ENCODE measurements at regions not wholly inside any gene's neighbourhood (a gene's known extent, or its start where the extent isn't known, plus 50 kb on each side); places are given as distances from the start of the nearest gene placed in this dataset.

DNA sequence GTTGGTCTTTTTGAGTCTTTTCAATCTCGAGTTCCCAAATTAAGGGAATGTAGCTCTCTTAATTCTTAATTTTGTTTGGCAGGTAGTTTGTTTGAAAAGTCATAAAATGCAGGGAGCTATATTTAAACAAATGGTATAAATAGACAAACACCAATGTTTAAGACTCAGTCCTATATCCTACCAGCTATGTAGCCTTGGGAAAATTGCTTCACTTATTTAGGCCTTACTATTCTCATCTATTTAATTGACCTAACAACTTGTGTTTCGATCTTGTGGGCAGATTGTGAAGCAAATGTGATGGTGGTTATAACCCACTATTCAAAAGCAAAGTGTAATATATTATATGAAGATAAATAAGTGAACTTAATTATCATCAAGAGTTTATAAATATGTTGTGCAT, 167.3 kb upstream of the KCTD3 start:
- ChIA-PET RAD21 (ENCODE audit: unreplicated experiment) (no interaction called here), SMC1A (ENCODE audit: uncharacterized antibody, unreplicated experiment) (interaction anchor here (2.0 kb wide), 1 partner anchor 15 kb away, joined by 4 read pairs; no protein-coding TSS in a partner anchor), CTCF (no interaction called here), POLR2A (no interaction called here)
- H3K27me3 ChIP-seq (replicated peaks in 1 of 2; ENCODE audit: control insufficient read depth in 2 of 2, insufficient read depth in 2 of 2, low read length in 1 of 2): no peaks in the 10 kb centered on the region
- H3K4me1 ChIP-seq (ENCODE audit: control insufficient read depth, insufficient read depth, low read length): no peaks in the 10 kb centered on the region
- no peaks in the 10 kb centered on the region for H3K79me2 ChIP-seq (ENCODE audit: control insufficient read depth, insufficient read depth, low read length)
- in situ Hi-C loops (cut with MboI): no loop called here
- H3K27ac ChIP-seq (ENCODE audit: control insufficient read depth, insufficient read depth): no peak overlapping the region
- ATAC-seq (no peak), FAIRE-seq (no peak), DNase-seq (ENCODE audit: low read depth, low spot score) (no peak)
- TF ChIP-seq JUND (IDR thresholded peaks at IDR 0.05; ENCODE audit: low read depth, low read length) (no peak), PAX5 (IDR thresholded peaks at IDR 0.05; ENCODE audit: borderline replicate concordance, low read depth, low read length) (no peak), SPI1 (IDR thresholded peaks at IDR 0.05; ENCODE audit: borderline replicate concordance, insufficient read depth, low read depth, low read length) (no peak), WRNIP1 (IDR thresholded peaks at IDR 0.05; ENCODE audit: borderline replicate concordance, low read depth, low read length) (no peak), CEBPB (IDR thresholded peaks at IDR 0.05; ENCODE audit: borderline replicate concordance in 1 of 2, low read depth in 2 of 2, low read length in 2 of 2) (no peak), TAF1 (IDR thresholded peaks at IDR 0.05; ENCODE audit: borderline replicate concordance, low read depth, low read length) (no peak), STAT3 (IDR thresholded peaks at IDR 0.05; ENCODE audit: low read depth, low read length) (no peak), IKZF1 (conservative IDR thresholded peaks at IDR 0.05) (no peak), MTA3 (IDR thresholded peaks at IDR 0.05; ENCODE audit: borderline replicate concordance, low read length) (no peak), EED (IDR thresholded peaks at IDR 0.05; ENCODE audit: low read depth) (no peak), KAT2A (conservative IDR thresholded peaks at IDR 0.05; ENCODE audit: control insufficient read depth, low read depth, low read length) (no peak), SREBF1 (IDR thresholded peaks at IDR 0.05; ENCODE audit: low read length) (no peak)
- TF ChIP-seq, protein P1, sequence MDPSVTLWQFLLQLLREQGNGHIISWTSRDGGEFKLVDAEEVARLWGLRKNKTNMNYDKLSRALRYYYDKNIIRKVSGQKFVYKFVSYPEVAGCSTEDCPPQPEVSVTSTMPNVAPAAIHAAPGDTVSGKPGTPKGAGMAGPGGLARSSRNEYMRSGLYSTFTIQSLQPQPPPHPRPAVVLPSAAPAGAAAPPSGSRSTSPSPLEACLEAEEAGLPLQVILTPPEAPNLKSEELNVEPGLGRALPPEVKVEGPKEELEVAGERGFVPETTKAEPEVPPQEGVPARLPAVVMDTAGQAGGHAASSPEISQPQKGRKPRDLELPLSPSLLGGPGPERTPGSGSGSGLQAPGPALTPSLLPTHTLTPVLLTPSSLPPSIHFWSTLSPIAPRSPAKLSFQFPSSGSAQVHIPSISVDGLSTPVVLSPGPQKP (IDR thresholded peaks at IDR 0.05; ENCODE audit: low read depth, low read length): no peak
- TF ChIP-seq, protein P2, sequence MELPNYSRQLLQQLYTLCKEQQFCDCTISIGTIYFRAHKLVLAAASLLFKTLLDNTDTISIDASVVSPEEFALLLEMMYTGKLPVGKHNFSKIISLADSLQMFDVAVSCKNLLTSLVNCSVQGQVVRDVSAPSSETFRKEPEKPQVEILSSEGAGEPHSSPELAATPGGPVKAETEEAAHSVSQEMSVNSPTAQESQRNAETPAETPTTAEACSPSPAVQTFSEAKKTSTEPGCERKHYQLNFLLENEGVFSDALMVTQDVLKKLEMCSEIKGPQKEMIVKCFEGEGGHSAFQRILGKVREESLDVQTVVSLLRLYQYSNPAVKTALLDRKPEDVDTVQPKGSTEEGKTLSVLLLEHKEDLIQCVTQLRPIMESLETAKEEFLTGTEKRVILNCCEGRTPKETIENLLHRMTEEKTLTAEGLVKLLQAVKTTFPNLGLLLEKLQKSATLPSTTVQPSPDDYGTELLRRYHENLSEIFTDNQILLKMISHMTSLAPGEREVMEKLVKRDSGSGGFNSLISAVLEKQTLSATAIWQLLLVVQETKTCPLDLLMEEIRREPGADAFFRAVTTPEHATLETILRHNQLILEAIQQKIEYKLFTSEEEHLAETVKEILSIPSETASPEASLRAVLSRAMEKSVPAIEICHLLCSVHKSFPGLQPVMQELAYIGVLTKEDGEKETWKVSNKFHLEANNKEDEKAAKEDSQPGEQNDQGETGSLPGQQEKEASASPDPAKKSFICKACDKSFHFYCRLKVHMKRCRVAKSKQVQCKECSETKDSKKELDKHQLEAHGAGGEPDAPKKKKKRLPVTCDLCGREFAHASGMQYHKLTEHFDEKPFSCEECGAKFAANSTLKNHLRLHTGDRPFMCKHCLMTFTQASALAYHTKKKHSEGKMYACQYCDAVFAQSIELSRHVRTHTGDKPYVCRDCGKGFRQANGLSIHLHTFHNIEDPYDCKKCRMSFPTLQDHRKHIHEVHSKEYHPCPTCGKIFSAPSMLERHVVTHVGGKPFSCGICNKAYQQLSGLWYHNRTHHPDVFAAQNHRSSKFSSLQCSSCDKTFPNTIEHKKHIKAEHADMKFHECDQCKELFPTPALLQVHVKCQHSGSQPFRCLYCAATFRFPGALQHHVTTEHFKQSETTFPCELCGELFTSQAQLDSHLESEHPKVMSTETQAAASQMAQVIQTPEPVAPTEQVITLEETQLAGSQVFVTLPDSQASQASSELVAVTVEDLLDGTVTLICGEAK (IDR thresholded peaks at IDR 0.05; ENCODE audit: borderline replicate concordance): no peak
- TF ChIP-seq, protein P3, sequence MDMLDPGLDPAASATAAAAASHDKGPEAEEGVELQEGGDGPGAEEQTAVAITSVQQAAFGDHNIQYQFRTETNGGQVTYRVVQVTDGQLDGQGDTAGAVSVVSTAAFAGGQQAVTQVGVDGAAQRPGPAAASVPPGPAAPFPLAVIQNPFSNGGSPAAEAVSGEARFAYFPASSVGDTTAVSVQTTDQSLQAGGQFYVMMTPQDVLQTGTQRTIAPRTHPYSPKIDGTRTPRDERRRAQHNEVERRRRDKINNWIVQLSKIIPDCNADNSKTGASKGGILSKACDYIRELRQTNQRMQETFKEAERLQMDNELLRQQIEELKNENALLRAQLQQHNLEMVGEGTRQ (IDR thresholded peaks at IDR 0.05; ENCODE audit: borderline replicate concordance, low read depth, low read length): no peak
- no peaks in the 10 kb centered on the region for H3K36me3 ChIP-seq (ENCODE audit: control insufficient read depth in 2 of 2, insufficient read depth in 2 of 2, low read length in 1 of 2)
- intact Hi-C loops (cut with micrococcal nuclease; ENCODE audit: unreplicated experiment): no loop called here
- no peak overlapping the region for H3K9ac ChIP-seq (ENCODE audit: control insufficient read depth, insufficient read depth, low read length)
- no peak overlapping the region for H3K4me3 ChIP-seq
- WGBS (ENCODE audit: insufficient coverage, insufficient replicate concordance, low lambda C conversion rate, missing lambda C conversion rate): 2% methylated on average over 2 of the region's 2 CpGs
- H3K9me3 ChIP-seq (replicated peaks; ENCODE audit: control insufficient read depth, insufficient read depth, low read length): no peaks in the 10 kb centered on the region
- H4K20me1 ChIP-seq (ENCODE audit: control insufficient read depth, insufficient read depth): no peaks in the 10 kb centered on the region
- H3K4me2 ChIP-seq (ENCODE audit: control insufficient read depth, insufficient read depth): no peak overlapping the region
- no TSS peak for BruUV-seq (replicated peaks)
- H2AFZ ChIP-seq (ENCODE audit: control insufficient read depth, low read depth, low read length): no peak overlapping the region
